ENCODE measurements at regions not wholly inside any gene's neighbourhood (a gene's known extent, or its start where the extent isn't known, plus 50 kb on each side); places are given as distances from the start of the nearest gene placed in this dataset.
"Not testable (repeated sequence)": the region's sequence is repeated elsewhere in the genome, so short reads cannot be mapped to it uniquely, and the experiment has no call there.

DNA sequence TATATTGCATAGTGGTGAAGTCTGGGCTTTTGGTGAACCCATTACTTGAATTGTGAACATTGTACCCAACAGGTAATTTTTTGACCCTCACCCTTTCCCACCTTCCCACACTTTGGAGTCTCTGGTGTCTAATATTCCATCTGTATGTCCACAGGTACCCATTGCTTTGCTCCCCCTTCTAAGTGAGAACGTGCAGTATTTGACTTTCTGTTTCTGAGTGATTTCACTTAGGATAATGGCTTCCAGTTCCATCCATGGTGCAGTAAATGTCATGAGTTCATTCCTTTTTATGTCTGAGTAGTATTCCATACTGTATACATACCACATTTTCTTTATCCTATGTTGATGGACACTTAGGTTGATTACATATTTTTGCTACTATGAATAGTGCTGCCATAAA is 91.5 kb upstream of the KIF5B start:
- DNase-seq = no peak
- no peak for ATAC-seq

DNA sequence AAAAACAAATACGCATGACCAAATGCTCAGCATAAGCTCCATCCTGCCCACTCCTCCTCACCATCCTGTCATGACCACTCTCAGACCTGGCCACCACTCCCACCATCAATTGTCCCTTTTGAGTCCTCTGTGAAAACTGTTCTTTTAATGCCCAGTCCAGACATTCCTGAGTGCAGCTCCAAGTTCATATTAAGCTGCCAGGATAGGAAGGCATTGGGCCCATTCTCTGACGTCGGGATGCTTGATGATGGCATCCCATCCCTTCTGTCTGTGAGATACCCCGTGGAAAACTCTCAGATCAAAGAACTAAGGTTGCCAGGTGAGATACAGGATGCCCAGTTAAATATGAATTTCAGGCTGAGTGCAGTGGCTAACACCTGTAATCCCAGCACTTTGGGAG is 89.9 kb upstream of the KIF5B start:
- DNase-seq (no peak), ATAC-seq (no peak)
- intact Hi-C loops (cut with DNase I, micrococcal nuclease) = no loop called here

More for the DNA sequence above, 91.5 kb upstream of the KIF5B start:
- intact Hi-C loops (cut with DNase I, micrococcal nuclease) = no loop called here

DNA sequence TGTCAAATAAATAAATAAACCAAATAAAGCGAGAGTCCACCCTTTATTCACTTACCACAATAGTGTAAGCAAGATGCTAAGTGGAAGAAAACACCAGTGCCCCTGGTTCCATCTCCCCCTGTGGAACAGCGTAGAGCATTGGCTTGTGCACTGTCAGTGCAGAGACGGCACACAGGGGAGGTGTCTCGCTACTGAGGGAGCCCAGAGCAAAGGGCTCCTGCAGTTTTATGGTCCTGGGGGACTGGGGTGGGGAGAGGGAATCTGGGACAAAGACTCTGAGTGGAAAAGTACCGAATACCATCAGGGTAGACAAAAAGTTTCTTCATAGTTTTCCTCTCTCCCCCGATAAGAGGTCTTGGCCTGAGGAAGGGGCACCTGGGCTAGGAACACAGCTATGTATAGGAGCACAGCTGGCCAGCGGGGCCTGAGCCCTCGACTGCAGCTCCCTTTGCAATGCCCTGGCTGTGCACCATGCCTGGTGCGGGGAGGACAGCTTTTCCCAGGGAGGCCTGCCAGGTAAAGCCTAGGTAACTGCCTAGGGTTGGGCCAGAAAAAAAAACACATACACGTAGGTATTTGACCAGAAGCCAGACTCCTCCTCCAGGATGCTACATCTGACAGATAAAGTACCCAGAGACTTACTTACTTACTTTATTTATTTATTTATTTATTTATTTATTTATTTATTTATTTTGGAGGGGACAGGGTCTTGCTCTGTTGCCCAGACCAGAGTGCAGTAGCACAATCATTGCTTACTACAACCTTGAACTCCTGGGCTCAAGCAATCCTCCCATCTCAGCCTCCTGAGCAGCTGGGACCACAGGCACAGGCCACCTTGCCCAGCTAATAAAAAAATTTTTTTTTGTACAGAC is 88.8 kb upstream of the KIF5B start:
- DNase-seq (peak; percentile 71 to 75), ATAC-seq (peak; percentile 78)
- intact Hi-C loops (cut with DNase I, micrococcal nuclease) = no loop called here

DNA sequence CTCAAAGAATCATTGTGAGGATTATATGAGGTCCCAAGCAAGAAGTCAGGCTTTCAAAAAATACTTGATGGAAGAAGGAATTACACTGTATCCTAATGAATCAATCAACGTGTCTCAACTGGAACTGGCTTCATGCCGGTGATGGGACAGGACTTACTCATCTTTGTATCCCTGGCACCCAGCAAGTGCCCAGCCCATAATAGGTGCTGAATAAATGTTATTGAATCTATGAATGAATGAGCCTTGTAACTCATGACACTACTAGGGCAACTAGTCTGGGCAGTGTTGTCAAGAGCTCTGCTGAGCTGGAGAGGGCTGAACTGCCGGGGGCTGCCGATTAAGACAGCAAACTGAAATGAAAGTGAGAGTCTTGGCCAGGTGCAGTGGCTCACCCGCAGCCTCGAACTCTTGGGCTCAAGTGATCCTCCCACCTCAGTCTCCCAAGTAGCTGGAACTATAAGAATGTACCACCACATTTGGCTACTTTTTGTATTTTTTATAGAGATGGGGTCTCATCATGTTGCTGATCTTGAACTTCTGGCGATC is 87.2 kb upstream of the KIF5B start:
- intact Hi-C loops (cut with DNase I, micrococcal nuclease) = no loop called here
- no peak for ATAC-seq
- DNase-seq = no peak

DNA sequence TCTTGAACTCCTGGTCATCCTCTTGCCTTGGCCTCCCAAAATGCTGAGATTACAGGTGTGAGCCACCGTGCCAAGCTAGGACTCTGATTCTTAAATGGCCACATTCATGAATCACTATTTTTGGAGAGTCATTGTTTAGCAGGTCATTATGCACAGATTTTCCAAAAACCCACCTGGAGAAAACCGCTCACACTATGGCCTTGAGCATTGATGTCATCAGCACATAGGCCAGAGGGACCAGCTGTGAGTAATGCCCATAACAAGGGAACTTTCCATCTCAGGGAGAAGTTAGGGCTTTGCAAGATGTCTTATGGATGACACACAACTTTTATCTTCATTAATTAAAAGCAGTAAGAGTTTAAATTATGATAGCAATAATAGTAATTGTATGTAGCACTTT is 86.4 kb upstream of the KIF5B start:
- ATAC-seq = no peak
- no peak for DNase-seq
- intact Hi-C loops (cut with DNase I, micrococcal nuclease) = no loop called here

DNA sequence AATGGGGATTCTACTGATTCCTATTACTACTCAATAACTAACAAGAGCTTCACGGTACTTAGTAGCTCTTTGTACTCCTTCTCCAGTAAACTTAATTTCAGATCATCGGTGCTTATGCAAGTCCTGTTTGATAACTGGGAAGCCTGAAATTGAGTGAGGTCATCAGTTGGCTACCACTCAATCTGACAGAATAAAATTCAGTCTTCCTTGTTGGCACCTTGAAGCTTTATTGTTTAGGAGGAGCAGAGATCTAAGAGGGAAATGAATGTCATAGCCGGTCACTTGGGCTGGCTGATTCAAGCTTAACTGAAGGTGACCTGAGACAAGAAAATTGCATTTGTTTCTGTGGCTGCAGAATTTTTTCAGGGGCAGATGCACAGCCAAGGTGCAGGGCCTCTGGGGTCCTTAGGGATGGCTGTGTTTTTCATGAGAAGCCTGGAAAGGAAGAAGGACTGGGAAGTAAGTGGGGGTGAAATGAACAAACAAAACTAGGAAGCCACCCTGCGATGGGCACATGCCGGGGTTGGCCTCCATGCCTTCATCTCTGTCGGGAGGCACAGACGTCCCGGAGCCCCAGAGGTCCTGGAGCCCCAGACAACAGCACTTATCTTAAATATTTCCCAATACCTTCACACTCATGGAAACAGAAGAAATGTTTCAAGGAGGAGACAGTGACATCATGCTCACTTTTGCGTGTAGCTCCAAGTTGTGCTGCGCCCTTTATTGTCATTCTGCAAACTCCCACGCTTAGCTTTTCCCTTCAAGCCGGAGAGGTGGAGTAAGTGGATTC is 85.0 kb upstream of the KIF5B start:
- peak; percentile 37 to 42 for DNase-seq
- peak; percentile 74 for ATAC-seq
- intact Hi-C loops (cut with DNase I, micrococcal nuclease) = no loop called here

DNA sequence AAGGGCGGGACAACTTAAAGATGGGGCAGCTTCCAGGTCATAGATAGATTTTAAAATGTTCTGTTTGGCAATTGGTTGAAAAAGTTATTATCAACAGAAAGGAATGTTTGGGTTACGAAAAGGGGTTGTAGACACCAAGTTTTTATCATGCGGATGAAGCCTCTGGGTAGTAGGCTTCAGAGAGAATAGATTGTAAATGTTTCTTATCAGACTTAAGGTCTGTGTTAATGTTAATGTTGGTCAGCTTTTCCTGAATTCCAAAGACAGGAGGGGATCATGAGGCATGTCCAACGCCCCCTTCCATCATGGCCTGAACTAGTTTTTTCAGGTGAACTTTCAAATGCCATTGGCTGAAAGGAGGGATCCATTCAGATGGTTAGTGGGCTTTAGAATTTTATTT is 84.2 kb upstream of the KIF5B start:
- intact Hi-C loops (cut with DNase I, micrococcal nuclease) = no loop called here
- ATAC-seq (no peak), DNase-seq (no peak)

DNA sequence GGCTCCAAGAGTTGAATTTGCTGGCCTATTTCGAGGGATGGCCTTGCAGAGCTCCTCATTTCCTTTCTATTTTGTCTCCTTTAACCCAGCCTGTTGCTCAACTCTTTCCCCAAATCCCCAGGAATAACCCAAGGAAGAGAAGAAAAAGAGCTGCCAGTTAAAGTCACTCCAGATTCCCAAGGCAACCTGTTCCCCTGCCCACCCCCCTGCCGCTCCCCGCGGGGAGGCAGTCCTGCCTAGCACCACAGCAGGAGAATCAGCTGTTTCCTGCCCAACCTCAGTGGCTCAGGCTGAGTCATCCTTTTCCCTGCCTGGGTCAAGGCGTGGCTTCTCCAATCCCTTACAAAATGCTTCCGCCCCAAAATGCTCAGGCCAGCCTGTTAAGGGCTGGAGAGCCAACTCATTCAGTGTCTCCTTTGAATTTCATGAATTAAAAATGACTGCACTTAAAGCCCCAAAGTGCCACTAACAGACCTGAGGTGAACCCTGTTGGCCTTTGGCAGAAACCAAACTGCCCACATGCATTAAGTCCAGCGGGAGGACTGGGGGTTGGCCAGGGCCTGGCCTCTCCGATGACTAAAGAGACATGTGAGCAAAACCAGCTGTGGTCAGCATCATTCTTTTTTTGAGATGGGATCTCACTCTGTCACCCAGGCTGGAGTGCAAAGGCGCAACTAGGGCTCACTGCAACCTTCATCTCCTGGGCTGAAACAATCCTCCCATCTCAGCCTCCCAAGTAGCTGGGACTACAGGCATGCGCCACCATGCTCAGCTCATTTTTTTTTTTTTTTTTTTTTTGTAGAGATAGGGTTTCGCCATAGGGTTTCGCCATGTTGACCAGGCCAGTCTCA is 83.2 kb upstream of the KIF5B start:
- DNase-seq (peak; percentile 75 to 92), ATAC-seq (peak; percentile 83)
- intact Hi-C loops (cut with DNase I, micrococcal nuclease) = no loop called here

DNA sequence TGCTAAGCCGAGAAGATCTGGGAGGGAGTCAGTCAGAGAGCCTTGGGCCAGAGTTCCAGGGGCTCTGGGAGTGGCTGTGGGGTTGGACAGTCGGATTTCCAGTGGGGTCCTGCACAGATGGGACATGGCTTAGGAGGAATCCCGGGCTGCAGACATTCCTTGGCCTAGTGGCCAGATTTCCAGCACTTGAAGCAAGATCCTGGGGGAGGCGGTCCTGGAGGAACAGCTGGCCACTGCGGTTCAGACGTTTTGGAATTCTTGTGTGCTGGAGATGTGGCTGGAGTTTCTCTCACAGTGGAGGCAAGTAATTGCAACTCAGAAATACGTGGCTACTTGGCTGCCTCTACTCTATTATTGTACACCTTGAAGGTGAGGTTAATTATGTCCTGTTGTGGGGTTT is 80.7 kb upstream of the KIF5B start:
- ATAC-seq; intact Hi-C loops (cut with DNase I, micrococcal nuclease); DNase-seq: not testable (repeated sequence)

DNA sequence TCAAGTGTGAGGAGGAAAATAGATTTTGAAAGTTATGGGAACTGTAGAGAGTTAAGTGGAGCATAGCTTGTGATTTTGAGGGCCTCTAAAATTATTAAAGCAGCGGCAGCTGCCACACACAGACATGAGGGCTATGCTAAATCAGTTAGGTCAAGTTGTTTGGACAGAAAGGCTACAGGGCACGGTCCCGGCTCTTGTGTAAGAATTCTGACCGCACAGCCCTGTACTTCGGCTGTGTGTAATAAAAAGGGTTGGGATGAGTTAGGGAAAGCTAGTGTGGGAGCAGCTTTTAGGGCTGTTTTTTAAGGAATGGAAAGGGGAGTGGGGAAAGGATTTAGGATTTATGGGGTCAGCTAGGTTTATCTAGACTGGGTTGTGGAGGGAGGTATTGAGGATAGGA is 79.6 kb upstream of the KIF5B start:
- ATAC-seq; DNase-seq; intact Hi-C loops (cut with DNase I, micrococcal nuclease): not testable (repeated sequence)

DNA sequence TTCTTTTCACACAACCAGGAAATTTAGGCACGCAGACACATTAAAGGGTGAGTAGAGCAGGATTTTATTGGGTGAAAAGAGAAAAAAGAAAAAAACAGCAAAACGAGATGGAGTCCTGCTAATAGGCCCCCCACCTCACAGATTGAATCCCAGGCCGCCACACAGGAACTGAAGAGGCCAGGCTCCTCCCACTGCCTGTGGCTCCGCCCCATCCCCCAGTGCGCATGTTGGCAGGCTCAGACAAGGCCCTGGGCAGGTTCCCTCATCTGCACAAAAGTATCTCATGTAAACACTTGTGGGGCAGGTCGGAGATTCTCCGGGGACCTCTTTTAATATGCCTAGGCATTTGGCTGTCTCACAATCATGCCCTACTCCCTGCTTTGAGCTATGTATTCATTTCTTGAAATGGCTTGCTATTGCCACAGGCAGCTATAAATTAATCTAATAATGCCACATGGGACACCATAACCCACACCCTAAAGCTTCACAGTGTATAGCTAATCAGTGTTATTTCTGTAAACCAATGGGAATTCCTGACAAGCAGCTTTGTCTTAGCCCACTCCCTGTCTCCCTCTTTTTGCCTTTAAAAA is 76.2 kb upstream of the KIF5B start:
- intact Hi-C loops (cut with DNase I, micrococcal nuclease) = no loop called here
- ATAC-seq (peak; percentile 18), DNase-seq (peak in 1 of 2 donors; percentile 38)

DNA sequence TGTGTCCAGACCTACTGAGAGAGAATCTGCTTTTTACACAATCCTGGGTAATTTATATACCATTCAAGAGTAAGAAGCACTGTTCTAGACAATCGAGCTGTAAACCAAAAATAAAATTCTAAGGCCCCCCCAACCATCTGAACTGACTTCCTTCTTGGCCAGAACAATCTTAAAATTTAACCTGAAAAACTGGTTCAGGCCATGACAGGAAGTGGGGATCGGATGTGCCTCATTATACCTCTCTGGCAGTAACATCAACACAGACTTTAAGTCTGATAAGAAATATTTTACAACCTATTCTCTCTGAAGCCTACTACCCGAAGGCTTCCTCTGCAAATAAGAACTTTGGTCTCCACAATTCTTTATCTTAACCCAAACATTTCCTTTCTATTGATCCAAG is 75.2 kb upstream of the KIF5B start:
- intact Hi-C loops (cut with DNase I, micrococcal nuclease) = no loop called here
- peak; percentile 79 for ATAC-seq
- no peak for DNase-seq

DNA sequence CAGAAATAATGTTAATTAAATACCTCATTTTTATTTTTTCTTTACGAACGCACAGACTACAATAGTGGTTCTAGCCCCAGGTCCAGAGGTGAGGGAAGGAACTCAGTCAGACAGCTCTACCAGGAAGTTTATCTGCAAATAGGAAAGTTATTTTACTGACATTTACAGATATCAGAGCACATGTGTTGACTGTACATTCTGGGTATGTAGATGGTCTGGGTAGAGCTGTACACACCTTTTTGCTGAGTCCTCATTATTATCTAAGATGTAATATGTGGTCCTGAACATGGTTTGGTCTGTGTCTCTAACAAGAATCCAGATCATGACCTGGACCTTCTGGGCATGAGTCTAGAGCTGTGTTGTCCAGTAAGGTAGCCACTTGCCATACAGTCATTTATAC is 74.6 kb upstream of the KIF5B start:
- ATAC-seq (peak; percentile 76), DNase-seq (no peak)
- intact Hi-C loops (cut with DNase I, micrococcal nuclease) = no loop called here

DNA sequence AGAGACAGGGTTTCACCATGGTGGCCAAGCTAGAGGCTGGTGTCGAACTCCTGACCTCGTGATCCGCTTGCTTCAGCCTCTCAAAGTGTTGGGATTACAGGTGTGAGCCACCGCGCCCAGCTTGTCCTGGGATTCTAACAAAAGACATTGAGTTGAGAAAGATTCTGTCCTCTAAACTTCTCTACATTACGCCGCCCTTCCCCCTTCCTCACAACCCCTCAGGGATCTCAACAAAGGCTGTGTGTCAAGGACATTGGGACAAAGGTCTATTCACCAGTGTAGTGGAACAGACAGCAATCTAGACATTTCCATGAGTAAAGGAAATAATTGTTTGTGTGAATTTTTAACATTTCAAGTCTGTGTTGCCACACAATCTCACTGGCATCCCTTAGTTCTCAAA is 68.8 kb upstream of the KIF5B start:
- DNase-seq = no peak
- ATAC-seq = no peak
- intact Hi-C loops (cut with DNase I, micrococcal nuclease) = no loop called here

DNA sequence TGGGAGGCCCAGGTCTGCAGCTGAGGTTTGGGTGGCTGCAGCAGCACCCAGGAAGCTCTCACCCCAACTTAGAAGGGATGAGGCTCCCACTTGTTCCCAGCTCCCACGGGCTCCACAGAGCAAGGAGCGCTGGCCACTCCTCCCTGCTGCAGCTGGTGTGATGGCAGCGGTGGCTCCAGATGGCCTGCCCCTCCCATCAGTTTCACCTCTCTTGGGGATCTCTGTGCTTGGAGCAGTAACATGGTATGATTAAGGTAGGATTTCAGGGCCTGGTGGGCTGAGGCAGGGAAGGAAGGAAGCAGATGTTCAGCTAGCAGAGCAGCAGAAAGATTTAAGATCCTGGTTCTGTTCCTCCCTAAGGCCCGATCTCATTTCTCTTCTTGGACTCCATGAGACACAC is 66.8 kb upstream of the KIF5B start:
- no peak for DNase-seq
- no peak for ATAC-seq
- intact Hi-C loops (cut with DNase I, micrococcal nuclease) = no loop called here

DNA sequence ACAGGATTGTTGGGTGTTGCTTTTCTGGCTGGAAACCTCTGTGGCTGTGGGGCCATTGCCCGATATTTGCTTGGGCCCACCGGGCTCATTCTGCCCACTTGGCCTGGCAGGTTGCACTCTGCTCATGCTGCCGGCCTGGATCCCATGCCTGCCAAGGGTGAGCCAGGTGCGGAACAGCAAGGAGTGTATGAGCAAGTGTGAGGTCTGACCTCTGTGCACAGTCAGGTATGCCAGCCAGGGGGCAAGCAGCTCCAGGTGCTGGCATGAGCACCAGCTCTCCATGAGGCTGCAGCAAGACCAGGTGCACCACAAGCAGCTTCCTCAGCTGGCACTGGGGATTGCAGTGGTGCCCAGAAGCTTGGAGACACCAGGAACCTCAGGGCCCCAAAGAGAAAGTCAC is 65.4 kb upstream of the KIF5B start:
- intact Hi-C loops (cut with DNase I, micrococcal nuclease) = no loop called here
- DNase-seq = no peak
- peak; percentile 43 for ATAC-seq

DNA sequence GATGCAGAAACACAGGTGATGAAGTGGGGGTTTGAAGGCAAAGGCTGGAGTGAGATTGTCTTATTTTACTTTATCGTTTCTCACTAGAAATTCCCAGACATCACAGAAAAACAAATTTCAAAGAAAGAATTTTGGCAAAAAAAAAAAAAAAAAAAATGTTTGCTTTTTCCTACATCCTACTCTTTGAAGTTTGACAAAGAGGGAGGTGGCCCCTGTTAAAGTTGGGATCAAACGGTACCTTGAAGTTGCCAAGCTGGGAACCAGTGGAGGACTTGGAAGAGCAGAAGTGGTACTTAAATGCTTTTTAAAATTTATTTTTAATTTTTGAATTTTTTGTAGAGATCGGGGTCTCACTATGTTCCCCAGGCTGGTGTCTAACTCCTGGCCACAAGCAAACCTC is 63.9 kb upstream of the KIF5B start:
- DNase-seq (no peak), ATAC-seq (no peak)
- intact Hi-C loops (cut with DNase I, micrococcal nuclease) = no loop called here

DNA sequence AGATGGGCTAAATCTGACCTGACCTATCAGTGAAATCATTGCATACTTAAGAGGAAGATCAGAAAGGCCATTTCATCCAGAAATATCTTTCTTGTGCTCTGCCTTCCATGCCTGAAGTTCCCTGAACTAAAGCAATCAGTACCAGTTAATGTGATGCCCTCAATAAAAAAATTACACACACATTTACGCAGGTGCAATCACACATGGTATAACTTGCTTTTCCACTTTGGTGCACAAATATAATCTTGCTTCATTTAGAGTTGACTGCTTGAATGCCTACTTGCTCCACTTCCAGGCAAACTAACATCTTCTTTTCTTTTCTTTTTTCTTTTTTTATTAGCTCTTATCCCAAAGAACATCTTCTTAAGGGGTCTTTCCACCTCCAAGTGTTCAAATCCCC is 58.3 kb upstream of the KIF5B start:
- no peak for DNase-seq
- intact Hi-C loops (cut with DNase I, micrococcal nuclease) = no loop called here
- peak; percentile 98 for ATAC-seq

DNA sequence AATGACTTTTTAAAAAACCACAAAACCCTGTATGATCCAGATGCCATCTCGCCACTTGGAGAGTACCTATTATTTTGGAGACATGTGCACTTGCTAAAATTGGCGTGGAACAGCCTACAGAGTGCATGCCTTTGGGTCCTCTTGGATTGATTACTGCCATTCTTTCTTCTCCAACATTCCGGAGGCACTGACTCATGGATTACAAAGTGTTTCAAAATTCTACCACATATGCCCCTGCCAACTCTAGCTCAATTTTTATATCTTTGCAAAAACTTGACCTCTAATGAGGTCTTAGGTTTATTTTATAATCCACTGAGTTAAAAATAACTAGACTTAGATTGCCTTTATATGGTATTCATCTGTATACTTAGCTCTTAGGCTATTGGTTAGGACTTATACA is 55.8 kb upstream of the KIF5B start:
- no peak for DNase-seq

More for the DNA sequence above, 55.8 kb upstream of the KIF5B start:
- intact Hi-C loops (cut with DNase I, micrococcal nuclease) = no loop called here
- ATAC-seq = no peak
